ENCODE measurements at regions not wholly inside any gene's neighbourhood (a gene's known extent, or its start where the extent isn't known, plus 50 kb on each side); places are given as distances from the start of the nearest gene placed in this dataset.

- no peak for DNase-seq
- Histone ChIP-seq H3K27me3 (no peaks in the 10 kb centered on the region), H3K9me3 (no peaks in the 10 kb centered on the region), H3K36me3 (no peaks in the 10 kb centered on the region), H3K4me1 (no peaks in the 10 kb centered on the region), H3K27ac (no peak overlapping the region), H3K4me3 (no peak overlapping the region)
- intact Hi-C loops (cut with DNase I), result no loop called here
- TF ChIP-seq CTCF (IDR thresholded peaks at IDR 0.05), result no peak
- ATAC-seq, result no peak
Observed at GRCh38 chr2:176804392-176804791, 408.2 kb upstream of the HNRNPA3 start.

- no peak for DNase-seq
- no peak for TF ChIP-seq CTCF (IDR thresholded peaks at IDR 0.05)
- intact Hi-C loops (cut with DNase I), result no loop called here
- H3K36me3 ChIP-seq, result no peaks in the 10 kb centered on the region
- ATAC-seq, result no peak
- no peaks in the 10 kb centered on the region for H3K9me3 ChIP-seq
- H3K4me3 ChIP-seq, result no peak overlapping the region
- no peak overlapping the region for H3K27ac ChIP-seq
- no peaks in the 10 kb centered on the region for H3K4me1 ChIP-seq
- no peaks in the 10 kb centered on the region for H3K27me3 ChIP-seq
Observed at GRCh38 chr2:176805345-176805744, 407.2 kb upstream of the HNRNPA3 start.

GRCh38 chr2:176812246-176812775 lies 400.3 kb upstream of the HNRNPA3 start:
- H3K4me1 ChIP-seq, result peaks cover 6% of the 10 kb centered on the region
- TF ChIP-seq CTCF (IDR thresholded peaks at IDR 0.05), result no peak
- H3K4me3 ChIP-seq, result no peak overlapping the region
- no peak for DNase-seq
- no peaks in the 10 kb centered on the region for H3K27me3 ChIP-seq
- H3K36me3 ChIP-seq, result no peaks in the 10 kb centered on the region
- no peak for ATAC-seq
- intact Hi-C loops (cut with DNase I), result no loop called here
- H3K9me3 ChIP-seq, result no peaks in the 10 kb centered on the region
- no peak overlapping the region for H3K27ac ChIP-seq

- intact Hi-C loops (cut with DNase I), result no loop called here
- no peaks in the 10 kb centered on the region for H3K36me3 ChIP-seq
- no peaks in the 10 kb centered on the region for H3K27me3 ChIP-seq
- peaks cover 6% of the 10 kb centered on the region for H3K4me1 ChIP-seq
- TF ChIP-seq CTCF (IDR thresholded peaks at IDR 0.05), result no peak
- no peak overlapping the region for H3K4me3 ChIP-seq
- no peak overlapping the region for H3K27ac ChIP-seq
- DNase-seq (no peak), ATAC-seq (no peak)
- H3K9me3 ChIP-seq, result no peaks in the 10 kb centered on the region
Observed at GRCh38 chr2:176813156-176813555, 399.4 kb upstream of the HNRNPA3 start.

GRCh38 chr2:176813621-176814049 lies 399.0 kb upstream of the HNRNPA3 start:
- H3K27ac ChIP-seq, result no peak overlapping the region
- H3K4me3 ChIP-seq, result no peak overlapping the region
- H3K4me1 ChIP-seq, result peaks cover 6% of the 10 kb centered on the region
- intact Hi-C loops (cut with DNase I), result no loop called here
- TF ChIP-seq CTCF (IDR thresholded peaks at IDR 0.05), result no peak
- DNase-seq (no peak), ATAC-seq (no peak)
- no peaks in the 10 kb centered on the region for H3K9me3 ChIP-seq
- H3K27me3 ChIP-seq, result no peaks in the 10 kb centered on the region
- no peaks in the 10 kb centered on the region for H3K36me3 ChIP-seq

GRCh38 chr2:176814274-176814673 lies 398.3 kb upstream of the HNRNPA3 start:
- no peak overlapping the region for H3K4me3 ChIP-seq
- no peak for TF ChIP-seq CTCF (IDR thresholded peaks at IDR 0.05)
- no peak overlapping the region for H3K27ac ChIP-seq
- no peaks in the 10 kb centered on the region for H3K36me3 ChIP-seq
- H3K27me3 ChIP-seq, result no peaks in the 10 kb centered on the region
- peaks cover 6% of the 10 kb centered on the region for H3K4me1 ChIP-seq
- peak; percentile 52 for ATAC-seq
- no peaks in the 10 kb centered on the region for H3K9me3 ChIP-seq
- intact Hi-C loops (cut with DNase I), result no loop called here
- no peak for DNase-seq

Data from upper lobe of right lung (tissue), 1 donor.